Endothelial cell of umbilical vein (primary cell): ENCODE measurements at regions not wholly inside any gene's neighbourhood (a gene's known extent, or its start where the extent isn't known, plus 50 kb on each side); places are given as distances from the start of the nearest gene placed in this dataset.

ENCODE experiments used
- BruUV-seq: library from RNA; stranded (reverse); fragments of 400-500 nt; replicated peaks from 2 replicates; lab custom pipeline; 2021; lab: Mats Ljungman, UMichigan
- CTCF ChIA-PET: fragments of 300-600, 350-600 bp; sonication (Branson Sonifier 250); formaldehyde crosslinking; loops from one replicate; lab custom pipeline; 2021; ENCODE audit warnings: antibody characterized with exemption, inconsistent platforms; lab: Charles Lee
- POLR2A ChIA-PET: fragments of 300-600, 350-600 bp; sonication (Branson Sonifier 250); formaldehyde crosslinking; loops from one replicate; lab custom pipeline; 2021; ENCODE audit warnings: antibody characterized with exemption, inconsistent platforms; lab: Charles Lee
- DNase-seq: peaks from one replicate; pipeline ENCODE4 v3.0.0-alpha.2; 2011; ENCODE audit warnings: low read depth, low spot score
- FAIRE-seq: peaks from 2 replicates; lab custom pipeline; 2011; peaks lifted over from hg19 to GRCh38; lab: Jason Lieb, UNC
- H2AFZ ChIP-seq: 2 replicates; pipeline ENCODE4 v1.6.0; 2012; ENCODE audit warnings: low read depth, low read length, control low read depth, inconsistent platforms
- H3K27ac ChIP-seq: 2 replicates; pipeline ENCODE4 v1.5.1; 2011; ENCODE audit warnings: low read depth, mild to moderate bottlenecking, control low read depth, low read length, moderate library complexity; ENCODE audit not compliant: insufficient read depth
- H3K27me3 ChIP-seq, 2 experiments: 2 replicates each; pipeline versions ENCODE4 v1.6.0 to v1.6.1; 2011; ENCODE audit warnings: low read length in 2 of 2, mixed read lengths in 1 of 2; ENCODE audit not compliant: control insufficient read depth in 2 of 2, insufficient read depth in 2 of 2
- H3K36me3 ChIP-seq, 2 experiments: 2 replicates in 1 of 2; 3 replicates in 1 of 2; pipeline ENCODE4 v1.5.1; 2011; ENCODE audit warnings: low read length in 2 of 2, mild to moderate bottlenecking in 1 of 2, moderate library complexity in 1 of 2; ENCODE audit not compliant: control insufficient read depth in 2 of 2, insufficient read depth in 2 of 2; ENCODE audit errors: extremely low read depth in 1 of 2
- H3K4me1 ChIP-seq: 3 replicates; pipeline ENCODE4 v1.5.1; 2011; ENCODE audit warnings: mild to moderate bottlenecking, low read length; ENCODE audit not compliant: control insufficient read depth, insufficient read depth; ENCODE audit errors: extremely low read depth
- H3K4me2 ChIP-seq: 2 replicates; pipeline ENCODE4 v1.6.1; 2011; ENCODE audit warnings: low read length, control low read depth, mixed read lengths; ENCODE audit not compliant: insufficient read depth
- H3K4me3 ChIP-seq, 3 experiments: fragments of 200-600 bp in 1 of 3; sonication (generic), shearing (Covaris generic) in 1 of 3; replicated peaks in 1 of 3; 2 replicates each; pipeline ENCODE4 v1.5.1; 2011 to 2016; ENCODE audit warnings: control low read depth in 3 of 3, low read length in 3 of 3, mild to moderate bottlenecking in 2 of 3, inconsistent platforms in 1 of 3, low read depth in 1 of 3, moderate library complexity in 1 of 3; ENCODE audit not compliant: insufficient read depth in 1 of 3
- H3K79me2 ChIP-seq: 2 replicates; pipeline ENCODE4 v1.6.0; 2012; ENCODE audit warnings: low read length, inconsistent platforms; ENCODE audit not compliant: control insufficient read depth, insufficient read depth
- H3K9ac ChIP-seq: replicated peaks from 2 replicates; pipeline ENCODE3; 2011; ENCODE audit warnings: low read length, control low read depth; ENCODE audit not compliant: insufficient read depth; ENCODE audit errors: extremely low read depth
- H3K9me1 ChIP-seq: replicated peaks from 3 replicates; pipeline ENCODE4 v1.6.0; 2011; ENCODE audit warnings: mild to moderate bottlenecking, low read length; ENCODE audit not compliant: control insufficient read depth, insufficient read depth; ENCODE audit errors: extremely low read depth
- H3K9me3 ChIP-seq: replicated peaks from 2 replicates; pipeline ENCODE4 v1.5.1; 2012; ENCODE audit warnings: low read length, inconsistent platforms; ENCODE audit not compliant: control insufficient read depth, insufficient read depth
- H4K20me1 ChIP-seq: replicated peaks from 2 replicates; pipeline ENCODE3; 2011; ENCODE audit warnings: mild to moderate bottlenecking, low read length; ENCODE audit not compliant: control insufficient read depth, insufficient read depth; ENCODE audit errors: extremely low read depth
- CTCF ChIP-seq, 2 donors: IDR thresholded peaks; 1 replicate in 1 of 2; 2 replicates in 1 of 2; pipeline ENCODE4 v1.5.1; 2011; ENCODE audit warnings: low read length in 2 of 2, mild to moderate bottlenecking in 2 of 2, moderate library complexity in 2 of 2, control low read depth in 1 of 2, inconsistent platforms in 1 of 2, low read depth in 1 of 2; ENCODE audit not compliant: insufficient read depth in 1 of 2; ENCODE audit errors: extremely low read depth in 1 of 2
- EZH2 ChIP-seq: IDR thresholded peaks from 2 replicates; pipeline ENCODE4 v1.6.1; 2012; ENCODE audit warnings: borderline replicate concordance, low read depth, mild to moderate bottlenecking, moderate library complexity, low read length, inconsistent platforms; ENCODE audit not compliant: severe bottlenecking
- FOS ChIP-seq: IDR thresholded peaks from 2 replicates; pipeline ENCODE4 v1.6.1; 2011; ENCODE audit warnings: mild to moderate bottlenecking, low read length, moderate library complexity, borderline replicate concordance; ENCODE audit not compliant: insufficient read depth
- GATA2 ChIP-seq: IDR thresholded peaks from 2 replicates; pipeline ENCODE4 v1.7.0; 2011; ENCODE audit warnings: low read depth, mild to moderate bottlenecking, moderate library complexity, mixed read lengths, low read length; ENCODE audit not compliant: insufficient read length, insufficient read depth
- JUN ChIP-seq: IDR thresholded peaks from 2 replicates; pipeline ENCODE4 v1.6.1; 2011; ENCODE audit warnings: borderline replicate concordance, low read depth; ENCODE audit not compliant: insufficient read length, insufficient read depth
- MAX ChIP-seq: IDR thresholded peaks from 2 replicates; pipeline ENCODE4 v1.6.1; 2011; ENCODE audit not compliant: insufficient read depth, insufficient read length
- MYC ChIP-seq: IDR thresholded peaks from one replicate; pipeline ENCODE4 v1.6.1; 2011; ENCODE audit warnings: mild to moderate bottlenecking, low read depth, low read length
- POLR2A ChIP-seq: IDR thresholded peaks from 2 replicates; pipeline ENCODE4 v1.6.1; 2012; ENCODE audit warnings: low read depth, mild to moderate bottlenecking, control low read depth, low read length
- POLR2AphosphoS5 ChIP-seq: IDR thresholded peaks from 2 replicates; pipeline ENCODE4 v1.6.1; 2012; ENCODE audit warnings: low read depth, mild to moderate bottlenecking, control low read depth, low read length, moderate library complexity; ENCODE audit not compliant: insufficient read depth
- dilution Hi-C: fragments of 300-500 bp; cut with MboI; formaldehyde crosslinking; loops from one replicate; pipeline ENCODE4 v1.15.0; 2019; ENCODE audit warnings: low sequenced_read_pairs; ENCODE audit not compliant: extremely low pct_ligation_motif_present
- intact Hi-C: fragments of 100-400 bp; cut with micrococcal nuclease; formaldehyde crosslinking; loops from one replicate; pipeline ENCODE4 v1.10.0; 2022

GRCh38 chr4:136136601-136137000 lies 1395.7 kb downstream of the PCDH18 start:
- Histone ChIP-seq H3K27ac (no peak overlapping the region), H3K9ac (no peak overlapping the region), H3K9me3 (no peaks in the 10 kb centered on the region), H4K20me1 (no peaks in the 10 kb centered on the region), H3K9me1 (no peaks in the 10 kb centered on the region), H3K4me1 (no peaks in the 10 kb centered on the region), H3K4me2 (no peak overlapping the region), H3K4me3 (no peak overlapping the region), H3K79me2 (no peaks in the 10 kb centered on the region), H3K27me3 (no peaks in the 10 kb centered on the region), H3K36me3 (no peaks in the 10 kb centered on the region), H2AFZ (no peak overlapping the region)
- ChIA-PET CTCF (interaction anchor here (0.9 kb wide), 1 partner anchor 40 kb away, joined by 4 read pairs; no protein-coding TSS in a partner anchor), POLR2A (no interaction called here)
- no TSS peak for BruUV-seq
- FAIRE-seq (no peak), DNase-seq (no peak)
- dilution Hi-C loops = no loop called here
- TF ChIP-seq CTCF (IDR thresholded peaks at IDR 0.05; ENCODE audit: extremely low read depth in 1 of 2, insufficient read depth in 1 of 2, low read depth in 1 of 2, low read length in 2 of 2) (no peak), FOS (no peak), POLR2AphosphoS5 (no peak), EZH2 (no peak), GATA2 (no peak), JUN (no peak), MAX (no peak), POLR2A (no peak), MYC (no peak)
- intact Hi-C loops = no loop called here
